OCI-LY1 (cell line): ENCODE measurements at regions not wholly inside any gene's neighbourhood (a gene's known extent, or its start where the extent isn't known, plus 50 kb on each side); places are given as distances from the start of the nearest gene placed in this dataset.

Source experiments
- EZH2 ChIP-seq: fragments of 200-600 bp; sonication (generic), shearing (Covaris generic); IDR thresholded peaks from 2 replicates; pipeline ENCODE4 v1.8.0; 2017; ENCODE audit warnings: borderline replicate concordance, mixed run types, mild to moderate bottlenecking, antibody characterized with exemption, low read length, moderate library complexity, mixed read lengths
- TF ChIP-seq, protein P1 (sequence below): fragments of 200-600 bp; sonication (generic), shearing (Covaris generic); IDR thresholded peaks from 2 replicates; pipeline ENCODE4 v1.5.1; 2017; ENCODE audit warnings: mild to moderate bottlenecking, antibody characterized with exemption, low read length, moderate library complexity, mixed read lengths

DNA sequence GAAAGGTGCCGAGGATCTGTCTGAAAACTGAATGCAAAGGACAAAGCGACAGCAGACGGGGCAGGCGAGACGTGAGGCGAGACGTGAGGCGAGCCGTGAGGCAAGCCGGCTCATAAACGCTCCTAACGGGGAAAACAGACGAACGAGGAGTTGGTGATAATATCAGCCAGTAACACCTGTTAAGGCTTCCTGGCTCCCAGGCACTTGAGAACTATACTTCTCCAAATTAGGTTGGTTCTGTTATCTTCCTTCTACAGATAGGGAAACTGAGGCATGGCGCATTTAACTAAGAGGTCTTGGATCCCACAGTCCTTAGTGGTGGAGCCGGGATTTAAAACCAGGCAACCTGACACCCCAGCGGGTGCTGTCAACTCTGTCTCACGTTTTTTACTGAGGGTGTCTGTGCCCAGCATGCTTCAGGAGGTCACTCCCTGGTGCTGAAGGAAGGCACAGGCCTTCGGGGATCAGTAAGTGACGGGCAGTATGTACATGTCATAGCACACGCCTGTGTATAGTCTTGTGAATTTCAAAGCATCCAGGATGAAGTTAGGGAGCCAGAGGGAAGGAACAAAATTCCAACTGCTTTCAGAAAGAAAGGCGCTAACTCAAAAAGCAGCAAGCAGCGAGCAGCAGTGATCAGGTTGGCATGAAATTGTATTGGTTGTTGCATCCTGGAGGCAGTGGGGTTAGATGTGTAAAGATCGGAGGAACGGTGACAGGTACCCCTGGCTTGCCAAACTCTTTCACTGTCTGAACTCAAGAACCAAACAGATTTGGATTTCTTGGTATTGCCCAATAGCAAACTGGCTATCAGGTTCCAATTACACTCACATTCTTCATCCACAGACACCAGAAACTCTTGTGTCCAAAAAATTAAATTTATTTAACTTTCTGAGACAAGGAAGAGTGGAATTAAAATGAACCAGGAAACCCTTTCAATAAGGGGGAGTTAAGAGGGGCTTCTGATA lies 318.7 kb downstream of the THBS2 start:
- TF ChIP-seq, protein P1, sequence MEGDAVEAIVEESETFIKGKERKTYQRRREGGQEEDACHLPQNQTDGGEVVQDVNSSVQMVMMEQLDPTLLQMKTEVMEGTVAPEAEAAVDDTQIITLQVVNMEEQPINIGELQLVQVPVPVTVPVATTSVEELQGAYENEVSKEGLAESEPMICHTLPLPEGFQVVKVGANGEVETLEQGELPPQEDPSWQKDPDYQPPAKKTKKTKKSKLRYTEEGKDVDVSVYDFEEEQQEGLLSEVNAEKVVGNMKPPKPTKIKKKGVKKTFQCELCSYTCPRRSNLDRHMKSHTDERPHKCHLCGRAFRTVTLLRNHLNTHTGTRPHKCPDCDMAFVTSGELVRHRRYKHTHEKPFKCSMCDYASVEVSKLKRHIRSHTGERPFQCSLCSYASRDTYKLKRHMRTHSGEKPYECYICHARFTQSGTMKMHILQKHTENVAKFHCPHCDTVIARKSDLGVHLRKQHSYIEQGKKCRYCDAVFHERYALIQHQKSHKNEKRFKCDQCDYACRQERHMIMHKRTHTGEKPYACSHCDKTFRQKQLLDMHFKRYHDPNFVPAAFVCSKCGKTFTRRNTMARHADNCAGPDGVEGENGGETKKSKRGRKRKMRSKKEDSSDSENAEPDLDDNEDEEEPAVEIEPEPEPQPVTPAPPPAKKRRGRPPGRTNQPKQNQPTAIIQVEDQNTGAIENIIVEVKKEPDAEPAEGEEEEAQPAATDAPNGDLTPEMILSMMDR = no peak
- no peak for TF ChIP-seq EZH2
